ENCODE measurements at regions not wholly inside any gene's neighbourhood (a gene's known extent, or its start where the extent isn't known, plus 50 kb on each side); places are given as distances from the start of the nearest gene placed in this dataset.

DNA sequence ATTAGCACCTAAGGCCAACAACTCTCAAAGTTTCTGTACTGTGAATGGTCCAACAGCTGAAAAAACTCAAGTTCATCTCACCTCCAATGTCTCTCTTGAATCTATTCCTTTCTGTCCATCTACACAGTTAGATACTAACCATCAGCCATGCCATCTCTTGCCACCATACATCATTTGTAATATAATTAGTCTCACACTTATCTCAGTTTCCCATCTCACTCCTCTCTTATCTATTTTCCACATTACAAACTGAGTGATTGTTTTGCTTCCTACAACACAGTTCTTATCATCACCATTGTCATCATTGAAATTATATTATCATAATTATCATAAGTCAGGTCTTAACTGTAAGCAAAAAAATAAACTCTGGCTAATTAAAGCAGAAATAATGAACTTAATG, 393.9 kb downstream of the PRELID2 start:
- no peak overlapping the region for H3K4me3 ChIP-seq (ENCODE audit: low read depth, low read length, poor library complexity, severe bottlenecking)
- no peak overlapping the region for H3K27ac ChIP-seq (ENCODE audit: low read depth, low read length, poor library complexity, severe bottlenecking)
- no peaks in the 10 kb centered on the region for H3K27me3 ChIP-seq (replicated peaks; ENCODE audit: insufficient read depth, low read depth, low read length, poor library complexity)
- POLR2A ChIA-PET (ENCODE audit: low non-redundant PET), result no interaction called here
- no peaks in the 10 kb centered on the region for H3K9me3 ChIP-seq (ENCODE audit: low read depth, low read length, poor library complexity, severe bottlenecking)
- intact Hi-C loops (cut with micrococcal nuclease; ENCODE audit: unreplicated experiment), result no loop called here
- CTCF ChIA-PET, result no interaction called here
- peaks cover 7% of the 10 kb centered on the region for H3K4me1 ChIP-seq (ENCODE audit: insufficient read depth, low read length, poor library complexity, severe bottlenecking)
- no peaks in the 10 kb centered on the region for H3K36me3 ChIP-seq (ENCODE audit: insufficient read depth, low read length, poor library complexity, severe bottlenecking)
- DNase-seq (ENCODE audit: low spot score), result no peak
- TF ChIP-seq CTCF (conservative IDR thresholded peaks at IDR 0.05; ENCODE audit: low read depth, low read length) (no peak), EZH2 (IDR thresholded peaks at IDR 0.05; ENCODE audit: borderline replicate concordance, low read depth, low read length, poor library complexity, severe bottlenecking) (no peak)
- no TSS peak for BruUV-seq (replicated peaks)

DNA sequence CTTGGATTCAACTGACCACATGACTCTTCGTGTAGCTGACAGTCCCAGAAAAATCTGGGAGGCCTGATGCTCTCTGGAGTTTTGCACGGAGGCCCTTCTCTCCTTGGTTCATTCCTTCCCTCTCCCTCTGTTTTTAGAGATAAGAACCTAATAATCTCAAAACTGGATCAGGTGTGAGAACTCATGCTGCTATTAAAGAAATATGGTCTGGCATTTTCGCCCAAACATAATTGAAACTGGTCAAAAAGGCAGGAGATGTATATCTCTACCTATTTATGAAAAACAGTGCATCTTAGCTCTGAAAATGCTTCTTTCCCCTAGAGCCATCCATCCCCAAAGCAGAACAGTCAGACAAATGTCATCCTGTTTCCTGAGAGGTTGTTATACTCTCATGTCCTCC, 397.5 kb downstream of the PRELID2 start:
- no peaks in the 10 kb centered on the region for H3K9me3 ChIP-seq (ENCODE audit: low read depth, low read length, poor library complexity, severe bottlenecking)
- DNase-seq (ENCODE audit: low spot score), result no peak
- CTCF ChIA-PET, result no interaction called here
- no TSS peak for BruUV-seq (replicated peaks)
- no peaks in the 10 kb centered on the region for H3K27me3 ChIP-seq (replicated peaks; ENCODE audit: insufficient read depth, low read depth, low read length, poor library complexity)
- POLR2A ChIA-PET (ENCODE audit: low non-redundant PET), result no interaction called here
- H3K4me1 ChIP-seq (ENCODE audit: insufficient read depth, low read length, poor library complexity, severe bottlenecking), result peaks cover 7% of the 10 kb centered on the region
- intact Hi-C loops (cut with micrococcal nuclease; ENCODE audit: unreplicated experiment), result no loop called here
- H3K27ac ChIP-seq (ENCODE audit: low read depth, low read length, poor library complexity, severe bottlenecking), result no peak overlapping the region
- no peak for TF ChIP-seq EZH2 (IDR thresholded peaks at IDR 0.05; ENCODE audit: borderline replicate concordance, low read depth, low read length, poor library complexity, severe bottlenecking)
- TF ChIP-seq CTCF (conservative IDR thresholded peaks at IDR 0.05; ENCODE audit: low read depth, low read length), result no peak
- H3K36me3 ChIP-seq (ENCODE audit: insufficient read depth, low read length, poor library complexity, severe bottlenecking), result no peaks in the 10 kb centered on the region
- H3K4me3 ChIP-seq (ENCODE audit: low read depth, low read length, poor library complexity, severe bottlenecking), result no peak overlapping the region

GRCh38 chr5:145433077-145433476, 402.1 kb downstream of the PRELID2 start:
- no TSS peak for BruUV-seq (replicated peaks)
- intact Hi-C loops (cut with micrococcal nuclease; ENCODE audit: unreplicated experiment), result no loop called here
- no peak for DNase-seq (ENCODE audit: low spot score)
- peaks cover 10% of the 10 kb centered on the region for H3K4me1 ChIP-seq (ENCODE audit: insufficient read depth, low read length, poor library complexity, severe bottlenecking)
- H3K9me3 ChIP-seq (ENCODE audit: low read depth, low read length, poor library complexity, severe bottlenecking), result no peaks in the 10 kb centered on the region
- CTCF ChIA-PET, result no interaction called here
- TF ChIP-seq CTCF (conservative IDR thresholded peaks at IDR 0.05; ENCODE audit: low read depth, low read length) (no peak), EZH2 (IDR thresholded peaks at IDR 0.05; ENCODE audit: borderline replicate concordance, low read depth, low read length, poor library complexity, severe bottlenecking) (no peak)
- H3K4me3 ChIP-seq (ENCODE audit: low read depth, low read length, poor library complexity, severe bottlenecking), result no peak overlapping the region
- no peaks in the 10 kb centered on the region for H3K36me3 ChIP-seq (ENCODE audit: insufficient read depth, low read length, poor library complexity, severe bottlenecking)
- H3K27ac ChIP-seq (ENCODE audit: low read depth, low read length, poor library complexity, severe bottlenecking), result no peak overlapping the region
- H3K27me3 ChIP-seq (replicated peaks; ENCODE audit: insufficient read depth, low read depth, low read length, poor library complexity), result no peaks in the 10 kb centered on the region
- POLR2A ChIA-PET (ENCODE audit: low non-redundant PET), result no interaction called here

All from A673 (cell line).